T-cell (primary cell): ENCODE measurements at regions not wholly inside any gene's neighbourhood (a gene's known extent, or its start where the extent isn't known, plus 50 kb on each side); places are given as distances from the start of the nearest gene placed in this dataset.
"Not testable (repeated sequence)": the region's sequence is repeated elsewhere in the genome, so short reads cannot be mapped to it uniquely, and the experiment has no call there.

Experiments used
- ATAC-seq, 4 experiments: fragments of 200-7000 bp in 3 of 4; fragments of 150-1000 bp in 1 of 4; cut with Tn5 transposase; replicated peaks in 1 of 4; 1 replicate in 3 of 4; 2 replicates in 1 of 4; pipeline ENCODE4 v1.10.0; 2021; ENCODE audit warnings: moderate library complexity in 3 of 4, mild to moderate bottlenecking in 2 of 4, moderate number of reproducible peaks in 1 of 4
- CTCF ChIA-PET, 2 donors: fragments of 300-600 bp; sonication (Branson Sonifier 250); formaldehyde crosslinking; loops; one replicate each; lab custom pipeline; 2022; ENCODE audit warnings: antibody characterized with exemption in 2 of 2; lab: Charles Lee
- POLR2A ChIA-PET, 2 donors: fragments of 300-600 bp; sonication (Branson Sonifier 250); formaldehyde crosslinking; loops; one replicate each; lab custom pipeline; 2022; ENCODE audit warnings: antibody characterized with exemption in 2 of 2; lab: Charles Lee
- DNase-seq, 35 experiments: peaks; one replicate each; pipeline versions ENCODE4 v3.0.0 to v3.0.0-alpha.2; 2013 to 2023
- H3K27ac ChIP-seq: one replicate; pipeline ENCODE4 v1.5.1; 2013; ENCODE audit warnings: low read length
- H3K27me3 ChIP-seq, 2 experiments: replicated peaks in 1 of 2; 1 replicate in 1 of 2; 2 replicates in 1 of 2; pipeline versions ENCODE4 v1.6.1 to v1.7.0; 2013; ENCODE audit warnings: low read length in 1 of 2, mixed read lengths in 1 of 2; ENCODE audit not compliant: control insufficient read depth in 2 of 2, insufficient read depth in 2 of 2; ENCODE audit errors: extremely low read depth in 1 of 2
- H3K36me3 ChIP-seq, 2 donors: 1 replicate in 1 of 2; 2 replicates in 1 of 2; pipeline versions ENCODE4 v1.6.1 to v1.7.0; 2013; ENCODE audit warnings: low read length in 1 of 2; ENCODE audit not compliant: control insufficient read depth in 2 of 2, insufficient read depth in 1 of 2; ENCODE audit errors: extremely low read depth in 1 of 2
- H3K4me1 ChIP-seq, 2 experiments: 1 replicate in 1 of 2; 2 replicates in 1 of 2; pipeline versions ENCODE4 v1.6.1 to v1.7.0; 2013; ENCODE audit warnings: low read length in 2 of 2, mixed read lengths in 1 of 2; ENCODE audit not compliant: insufficient read depth in 2 of 2, control insufficient read depth in 1 of 2; ENCODE audit errors: extremely low read depth in 1 of 2
- H3K4me3 ChIP-seq, 2 donors: 1 replicate in 1 of 2; 2 replicates in 1 of 2; pipeline versions ENCODE4 v1.5.1 to v1.7.0; 2013; ENCODE audit warnings: mild to moderate bottlenecking in 2 of 2, low read length in 1 of 2, moderate library complexity in 1 of 2; ENCODE audit not compliant: control insufficient read depth in 1 of 2; ENCODE audit errors: extremely low read depth in 1 of 2
- H3K9me3 ChIP-seq: 2 replicates; pipeline ENCODE4 v1.7.0; 2013
- H3K27ac Mint-ChIP-seq, 2 donors: one replicate each; pipeline ENCODE4 v1.8.0; 2020 to 2021; ENCODE audit warnings: mild to moderate bottlenecking in 2 of 2, mixed read lengths in 2 of 2
- H3K27me3 Mint-ChIP-seq, 2 donors: one replicate each; pipeline ENCODE4 v1.8.0; 2021 to 2022; ENCODE audit warnings: mixed read lengths in 2 of 2
- H3K36me3 Mint-ChIP-seq: one replicate; pipeline ENCODE4 v1.8.0; 2021; ENCODE audit warnings: mixed read lengths
- H3K4me1 Mint-ChIP-seq, 3 donors: one replicate each; pipeline ENCODE4 v1.8.0; 2020 to 2022; ENCODE audit warnings: mixed read lengths in 3 of 3, mild to moderate bottlenecking in 1 of 3
- H3K4me3 Mint-ChIP-seq, 3 donors: one replicate each; pipeline ENCODE4 v1.8.0; 2020 to 2022; ENCODE audit warnings: mild to moderate bottlenecking in 3 of 3, mixed read lengths in 3 of 3, moderate library complexity in 3 of 3
- H3K9me3 Mint-ChIP-seq, 3 donors: one replicate each; pipeline ENCODE4 v1.8.0; 2020 to 2022; ENCODE audit warnings: mixed read lengths in 3 of 3
- WGBS: methylation state at CpG from one replicate; pipeline ENCODE4 v1.1.5; 2013; ENCODE audit warnings: missing lambda C conversion rate; ENCODE audit not compliant: insufficient coverage; 5-methylcytosine and 5-hydroxymethylcytosine counted together

- peaks cover 11 to 17% of the 10 kb centered on the region in 2 donors for H3K27me3 Mint-ChIP-seq
- ATAC-seq, CTCF ChIA-PET, H3K4me3 Mint-ChIP-seq, H3K9me3 ChIP-seq, POLR2A ChIA-PET, H3K36me3 ChIP-seq, H3K36me3 Mint-ChIP-seq, H3K27ac ChIP-seq, H3K27me3 ChIP-seq, DNase-seq, H3K4me1 ChIP-seq, H3K4me1 Mint-ChIP-seq, H3K27ac Mint-ChIP-seq, H3K9me3 Mint-ChIP-seq, H3K4me3 ChIP-seq: not testable (repeated sequence)
- 74% methylated on average over 3 of the region's 5 CpGs for WGBS
Observed at GRCh38 chr16:5159537-5159936, 61.9 kb upstream of the EEF2KMT start.

DNA sequence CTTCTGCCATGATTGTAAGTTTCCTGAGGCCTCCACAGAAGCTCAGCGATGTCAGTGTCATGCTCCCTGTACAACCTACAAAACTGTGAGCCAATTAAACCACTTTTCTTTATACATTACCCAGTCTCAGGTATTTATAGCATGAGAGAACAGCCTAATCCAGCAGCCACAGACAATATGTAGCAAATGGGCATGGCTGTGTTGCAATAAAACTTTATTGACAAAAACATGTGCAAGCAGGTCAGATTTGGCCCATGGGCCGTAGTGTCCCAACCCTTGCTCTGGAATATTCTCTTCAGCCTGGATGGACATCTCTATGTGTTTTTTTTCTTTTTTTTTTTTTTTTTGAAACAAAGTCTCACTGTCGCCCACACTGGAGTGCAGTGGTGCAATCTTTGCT is 60.9 kb upstream of the EEF2KMT start:
- CTCF ChIA-PET, result no interaction called here
- POLR2A ChIA-PET, result no interaction called here
- Mint-ChIP-seq H3K4me3 (no peak overlapping the region), H3K9me3 (peaks cover 5 to 10% (median 5%) of the 10 kb centered on the region in 3 donors), H3K36me3 (no peaks in the 10 kb centered on the region), H3K4me1 (no peaks in the 10 kb centered on the region), H3K27me3 (peaks cover 13 to 16% of the 10 kb centered on the region in 2 donors), H3K27ac (no peak overlapping the region)
- H3K27ac ChIP-seq, result no peak overlapping the region
- H3K9me3 ChIP-seq, result no peaks in the 10 kb centered on the region
- H3K36me3 ChIP-seq, result no peaks in the 10 kb centered on the region
- no peaks in the 10 kb centered on the region for H3K27me3 ChIP-seq
- H3K4me3 ChIP-seq, result no peak overlapping the region
- WGBS, result 100% methylated on average over 2 of the region's 3 CpGs
- no peaks in the 10 kb centered on the region for H3K4me1 ChIP-seq
- no peak for DNase-seq
- ATAC-seq, result no peak

- H3K27me3 Mint-ChIP-seq, result peaks cover 20 to 21% of the 10 kb centered on the region in 2 donors
- H3K27ac Mint-ChIP-seq, result not testable (repeated sequence)
Observed at GRCh38 chr16:5156486-5156885, 58.9 kb upstream of the EEF2KMT start.

DNA sequence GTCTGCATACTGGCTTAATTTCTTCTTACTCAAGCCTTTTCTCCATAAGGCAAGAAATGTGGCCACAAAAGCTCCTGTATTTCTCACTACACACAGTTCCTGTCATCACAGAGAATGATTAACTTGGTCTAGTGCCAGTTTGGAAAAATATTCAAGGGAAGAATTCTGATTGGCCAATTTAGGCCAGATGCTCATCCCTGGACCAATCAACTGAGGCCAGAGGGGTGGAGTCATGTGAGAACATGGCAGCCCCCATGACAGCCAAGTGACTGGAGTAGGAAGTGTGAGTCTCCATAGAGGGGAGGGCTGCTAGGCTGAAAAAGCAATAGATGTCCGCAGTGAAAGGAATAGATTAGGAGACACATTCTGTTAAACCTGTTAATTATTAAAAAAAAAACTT is 56.4 kb upstream of the EEF2KMT start:
- WGBS, result no CpG with 5 or more reads among the region's 1 CpG

More at GRCh38 chr16:5156486-5156885, 58.9 kb upstream of the EEF2KMT start:
- ATAC-seq, H3K4me3 ChIP-seq, H3K4me3 Mint-ChIP-seq, H3K4me1 Mint-ChIP-seq, DNase-seq, H3K9me3 ChIP-seq, H3K4me1 ChIP-seq, CTCF ChIA-PET, H3K9me3 Mint-ChIP-seq, H3K27me3 ChIP-seq, H3K36me3 Mint-ChIP-seq, H3K27ac ChIP-seq, POLR2A ChIA-PET, H3K36me3 ChIP-seq: not testable (repeated sequence)
- 67% methylated on average over 1 of the region's 4 CpGs for WGBS

GRCh38 chr16:5151409-5151808 is 53.8 kb upstream of the EEF2KMT start:
- CTCF ChIA-PET, H3K4me1 ChIP-seq, POLR2A ChIA-PET, H3K36me3 Mint-ChIP-seq, H3K9me3 ChIP-seq, H3K36me3 ChIP-seq, DNase-seq, H3K27ac ChIP-seq, H3K4me3 ChIP-seq, H3K4me3 Mint-ChIP-seq, H3K4me1 Mint-ChIP-seq, ATAC-seq, H3K9me3 Mint-ChIP-seq, H3K27ac Mint-ChIP-seq: not testable (repeated sequence)
- peaks cover 10 to 21% of the 10 kb centered on the region in 2 donors for H3K27me3 Mint-ChIP-seq
- no CpG with 5 or more reads among the region's 2 CpGs for WGBS
- H3K27me3 ChIP-seq, result peaks cover 0 to 11% of the 10 kb centered on the region in 2 experiments

More for the DNA sequence above, 56.4 kb upstream of the EEF2KMT start:
- ATAC-seq, H3K4me1 ChIP-seq, H3K4me3 ChIP-seq, H3K36me3 ChIP-seq, POLR2A ChIA-PET, H3K9me3 Mint-ChIP-seq, DNase-seq, H3K27ac ChIP-seq, H3K27ac Mint-ChIP-seq, H3K9me3 ChIP-seq, H3K36me3 Mint-ChIP-seq, CTCF ChIA-PET, H3K4me1 Mint-ChIP-seq, H3K4me3 Mint-ChIP-seq, H3K27me3 ChIP-seq: not testable (repeated sequence)
- peaks cover 4 to 10% of the 10 kb centered on the region in 2 donors for H3K27me3 Mint-ChIP-seq
